Heart left ventricle (tissue), 16 donors: ENCODE measurements at regions not wholly inside any gene's neighbourhood (a gene's known extent, or its start where the extent isn't known, plus 50 kb on each side); places are given as distances from the start of the nearest gene placed in this dataset.

ENCODE experiments used
- ATAC-seq, 4 donors: fragments of 200-7000 bp; cut with Tn5 transposase; one replicate each; pipeline ENCODE4 v1.9.1; 2020 to 2022; ENCODE audit warnings: moderate library complexity in 4 of 4, mild to moderate bottlenecking in 3 of 4, moderate number of reproducible peaks in 1 of 4
- DNase-seq, 5 donors: peaks; one replicate each; pipeline ENCODE4 v3.0.0-alpha.2; 2020
- H3K27ac ChIP-seq, 12 donors: fragments of 200-600 bp; sonication (generic) in 4 of 12; one replicate each; pipeline versions ENCODE4 v1.5.0 to v1.8.0; 2016 to 2022; ENCODE audit warnings: mild to moderate bottlenecking in 2 of 12
- H3K27me3 ChIP-seq, 9 donors: fragments of 200-600 bp; sonication (generic) in 2 of 9; one replicate each; pipeline versions ENCODE4 v1.5.1 to v1.8.0; 2016 to 2022; ENCODE audit warnings: mild to moderate bottlenecking in 3 of 9
- H3K36me3 ChIP-seq, 9 donors: fragments of 200-600 bp; sonication (generic) in 2 of 9; one replicate each; pipeline versions ENCODE4 v1.5.0 to v1.8.0; 2018 to 2022; ENCODE audit warnings: mild to moderate bottlenecking in 2 of 9
- H3K4me1 ChIP-seq, 12 donors: fragments of 200-600 bp; sonication (generic) in 4 of 12; one replicate each; pipeline versions ENCODE4 v1.5.0 to v1.8.0; 2016 to 2022; ENCODE audit warnings: mild to moderate bottlenecking in 3 of 12
- H3K4me3 ChIP-seq, 12 donors: fragments of 200-600 bp; sonication (generic) in 4 of 12; one replicate each; pipeline versions ENCODE4 v1.5.0 to v1.8.0; 2017 to 2022; ENCODE audit warnings: mild to moderate bottlenecking in 9 of 12, moderate library complexity in 4 of 12
- H3K9me3 ChIP-seq, 12 donors: fragments of 200-600 bp; sonication (generic) in 4 of 12; one replicate each; pipeline versions ENCODE4 v1.5.0 to v1.8.0; 2016 to 2022; ENCODE audit warnings: mild to moderate bottlenecking in 1 of 12
- CTCF ChIP-seq, 12 donors: fragments of 200-600 bp; sonication (generic) in 4 of 12; IDR thresholded peaks; one replicate each; pipeline versions ENCODE4 v1.5.0 to v1.8.0; 2018 to 2022; ENCODE audit warnings: antibody characterized with exemption in 12 of 12, mild to moderate bottlenecking in 5 of 12
- POLR2A ChIP-seq, 2 donors: fragments of 450-650 bp; IDR thresholded peaks; one replicate each; pipeline ENCODE4 v1.6.1; 2017; ENCODE audit warnings: antibody characterized with exemption in 2 of 2, mild to moderate bottlenecking in 2 of 2, moderate library complexity in 2 of 2
- WGBS, 4 donors: extraction: QIAGEN DNeasy Blood & Tissue Kit in 2 of 4; methylation state at CpG; one replicate each; pipeline versions ENCODE4 v1.1.5 to v1.1.7; 2013 to 2018; 5-methylcytosine and 5-hydroxymethylcytosine counted together
- intact Hi-C, 10 donors: fragments of 100-400 bp; cut with DNase I; formaldehyde crosslinking; loops; one replicate each; pipeline versions ENCODE4 v1.11.1 to v1.14.2; 2022
- donor health status: ischemic (EF 13 %, LVEDD 7.1; RV severe dilation, severe dysfunction).
- donor health status: healthy with polysubstance abuse.
- donor health status: DM: no; HTN: yes; CAD: no.
- donor health status: DM: no; HTN: no; CAD: no.
- donor health status: ischemic (EF 25% LVEDD 6.9; RV normal size, moderate dysfunction).
- donor health status: ischemic (EF 25% LVEDD 5.7; RV mildly dilated, moderate dysfunction).
- donor health status: healthy.
- donor health status: DM: yes; HTN: yes; CAD: no.
- donor health status: ischemic (EF 35%, LVEDD 5.7; RV mildly dilated, moderate dysfunction).
- donor health status: nonischemic (EF 11% LVEDD 7.7; RV severe dilation, severe dysfunction).
- donor health status: DM: yes; HTN: yes; CAD: no.
- donor health status: PGD.
- donor health status: ischemic (EF 29% LVEDD 5.4; RV normal size, mild dysfunction).
- donor health status: nonischemic (EF 23%, LVEDD 6.1; RV moderate dilation, normal function).

GRCh38 chr12:115147916-115148315 lies 463.9 kb upstream of the TBX3 start:
- intact Hi-C loops: no loop called here
- Histone ChIP-seq H3K36me3 (no peaks in the 10 kb centered on the region), H3K27ac (no peak overlapping the region), H3K4me3 (no peak overlapping the region), H3K4me1 (peaks cover 0 to 6% (median 0%) of the 10 kb centered on the region in 12 donors), H3K27me3 (no peaks in the 10 kb centered on the region), H3K9me3 (peaks cover 0 to 7% (median 0%) of the 10 kb centered on the region in 12 donors)
- no peak for DNase-seq
- TF ChIP-seq CTCF (IDR thresholded peaks at IDR 0.05): no peak
- no peak for TF ChIP-seq POLR2A (IDR thresholded peaks at IDR 0.05)
- ATAC-seq: no peak
- 71 to 88% (median 78%) methylated on average over 2 of the region's 2 CpGs for WGBS, 4 donors

GRCh38 chr12:115146453-115146852 lies 462.5 kb upstream of the TBX3 start:
- Histone ChIP-seq H3K4me3 (no peak overlapping the region), H3K27me3 (no peaks in the 10 kb centered on the region), H3K36me3 (no peaks in the 10 kb centered on the region), H3K27ac (no peak overlapping the region), H3K4me1 (peaks cover 0 to 6% (median 0%) of the 10 kb centered on the region in 12 donors), H3K9me3 (peaks cover 0 to 10% (median 0%) of the 10 kb centered on the region in 12 donors)
- ATAC-seq (no peak), DNase-seq (no peak)
- 80 to 92% (median 88%) methylated on average over 2 of the region's 2 CpGs for WGBS, 4 donors
- no peak for TF ChIP-seq POLR2A (IDR thresholded peaks at IDR 0.05)
- TF ChIP-seq CTCF (IDR thresholded peaks at IDR 0.05): no peak
- intact Hi-C loops: no loop called here

- Histone ChIP-seq H3K9me3 (peaks cover 0 to 10% (median 0%) of the 10 kb centered on the region in 12 donors), H3K27ac (no peak overlapping the region), H3K27me3 (no peaks in the 10 kb centered on the region), H3K36me3 (no peaks in the 10 kb centered on the region), H3K4me3 (no peak overlapping the region), H3K4me1 (peaks cover 0 to 6% (median 0%) of the 10 kb centered on the region in 12 donors)
- DNase-seq: no peak
- 61 to 68% (median 66%) methylated on average over 2 of the region's 2 CpGs for WGBS, 4 donors
- intact Hi-C loops: no loop called here
- ATAC-seq: no peak
- TF ChIP-seq CTCF (IDR thresholded peaks at IDR 0.05) (no peak), POLR2A (IDR thresholded peaks at IDR 0.05) (no peak)
These were observed 460.4 kb upstream of the TBX3 start for GRCh38 chr12:115144425-115144824.

GRCh38 chr12:115140981-115141655 lies 457.1 kb upstream of the TBX3 start:
- WGBS, 4 donors: 76 to 83% (median 81%) methylated on average over 4 of the region's 4 CpGs
- Histone ChIP-seq H3K9me3 (peaks cover 0 to 10% (median 0%) of the 10 kb centered on the region in 12 donors), H3K4me1 (peaks cover 0 to 7% (median 0%) of the 10 kb centered on the region in 12 donors), H3K27me3 (no peaks in the 10 kb centered on the region), H3K27ac (no peak overlapping the region), H3K4me3 (no peak overlapping the region), H3K36me3 (no peaks in the 10 kb centered on the region)
- ATAC-seq (no peak), DNase-seq (no peak)
- TF ChIP-seq POLR2A (IDR thresholded peaks at IDR 0.05) (no peak), CTCF (IDR thresholded peaks at IDR 0.05) (no peak)
- intact Hi-C loops: no loop called here
